Right atrium auricular region (tissue), 2 donors: ENCODE measurements at regions not wholly inside any gene's neighbourhood (a gene's known extent, or its start where the extent isn't known, plus 50 kb on each side); places are given as distances from the start of the nearest gene placed in this dataset.
A peak's percentile ranks its signal among the peaks of the same experiment; 100 is the strongest.

ENCODE experiments used
- DNase-seq: peaks from one replicate; pipeline ENCODE4 v3.0.0-alpha.2; 2019; ENCODE audit warnings: low spot score
- H3K27ac ChIP-seq, 2 donors: fragments of 200-600 bp; sonication (generic); 1 replicate in 1 of 2; 2 replicates in 1 of 2; pipeline ENCODE4 v1.5.1; 2016 to 2019
- H3K27me3 ChIP-seq, 2 donors: fragments of 200-600 bp; sonication (generic); one replicate each; pipeline versions ENCODE4 v1.5.1 to v1.6.0; 2017 to 2019
- H3K36me3 ChIP-seq: fragments of 200-600 bp; sonication (generic); one replicate; pipeline ENCODE4 v1.5.1; 2016
- H3K4me1 ChIP-seq, 2 donors: fragments of 200-600 bp; sonication (generic); one replicate each; pipeline versions ENCODE4 v1.5.1 to v1.6.0; 2017 to 2019
- H3K4me3 ChIP-seq, 2 donors: fragments of 200-600 bp; sonication (generic); 1 replicate in 1 of 2; 2 replicates in 1 of 2; pipeline ENCODE4 v1.5.1; 2017 to 2019; ENCODE audit warnings: mild to moderate bottlenecking in 1 of 2, moderate library complexity in 1 of 2
- H3K9me3 ChIP-seq, 2 donors: fragments of 200-600 bp; sonication (generic); one replicate each; pipeline ENCODE4 v1.5.1; 2019
- TF ChIP-seq, protein P1 (sequence below), 2 donors: fragments of 200-600 bp; sonication (generic); IDR thresholded peaks; one replicate each; pipeline ENCODE4 v1.5.1; 2019; ENCODE audit warnings: antibody characterized with exemption in 2 of 2

DNA sequence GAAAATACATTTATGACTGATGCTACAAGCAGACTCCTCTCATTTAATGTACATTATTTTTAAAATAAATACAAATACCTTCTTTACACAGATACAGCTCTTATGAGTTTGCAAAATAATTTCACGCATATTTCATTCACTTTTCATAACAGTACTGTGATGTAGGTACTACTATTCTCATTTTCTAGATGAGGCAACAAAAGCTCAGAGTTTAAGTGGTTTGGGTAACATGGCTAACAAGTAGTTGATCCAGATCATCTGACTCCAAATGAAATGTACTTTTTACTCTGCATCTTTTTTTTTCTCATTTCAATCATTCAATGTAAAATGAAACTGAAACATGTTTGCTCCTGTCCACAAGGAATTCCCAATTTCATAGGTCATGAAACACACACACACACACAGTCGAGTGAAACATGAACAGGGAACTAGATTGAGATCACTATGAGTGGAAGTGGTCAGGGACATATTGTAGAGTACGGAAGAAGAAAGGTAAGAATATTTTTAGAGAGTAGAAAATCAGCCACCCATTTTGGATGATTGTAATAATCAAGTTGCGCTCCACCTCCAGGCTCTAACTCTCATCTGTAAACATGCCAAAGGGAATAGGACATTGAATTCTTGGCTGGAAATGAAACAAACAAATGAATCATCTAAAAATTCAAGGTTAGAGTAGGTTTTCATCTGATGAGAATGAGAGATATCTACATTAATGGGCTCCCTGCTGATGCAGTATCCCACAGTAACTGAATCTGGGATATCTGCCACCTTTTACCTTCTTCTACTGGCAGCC, 92.4 kb downstream of the CLDN1 start:
- no peaks in the 10 kb centered on the region for H3K27me3 ChIP-seq
- DNase-seq: no peak
- H3K9me3 ChIP-seq: no peaks in the 10 kb centered on the region
- TF ChIP-seq, protein P1, sequence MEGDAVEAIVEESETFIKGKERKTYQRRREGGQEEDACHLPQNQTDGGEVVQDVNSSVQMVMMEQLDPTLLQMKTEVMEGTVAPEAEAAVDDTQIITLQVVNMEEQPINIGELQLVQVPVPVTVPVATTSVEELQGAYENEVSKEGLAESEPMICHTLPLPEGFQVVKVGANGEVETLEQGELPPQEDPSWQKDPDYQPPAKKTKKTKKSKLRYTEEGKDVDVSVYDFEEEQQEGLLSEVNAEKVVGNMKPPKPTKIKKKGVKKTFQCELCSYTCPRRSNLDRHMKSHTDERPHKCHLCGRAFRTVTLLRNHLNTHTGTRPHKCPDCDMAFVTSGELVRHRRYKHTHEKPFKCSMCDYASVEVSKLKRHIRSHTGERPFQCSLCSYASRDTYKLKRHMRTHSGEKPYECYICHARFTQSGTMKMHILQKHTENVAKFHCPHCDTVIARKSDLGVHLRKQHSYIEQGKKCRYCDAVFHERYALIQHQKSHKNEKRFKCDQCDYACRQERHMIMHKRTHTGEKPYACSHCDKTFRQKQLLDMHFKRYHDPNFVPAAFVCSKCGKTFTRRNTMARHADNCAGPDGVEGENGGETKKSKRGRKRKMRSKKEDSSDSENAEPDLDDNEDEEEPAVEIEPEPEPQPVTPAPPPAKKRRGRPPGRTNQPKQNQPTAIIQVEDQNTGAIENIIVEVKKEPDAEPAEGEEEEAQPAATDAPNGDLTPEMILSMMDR (IDR thresholded peaks at IDR 0.05): no peak
- H3K4me1 ChIP-seq: no peaks in the 10 kb centered on the region
- no peaks in the 10 kb centered on the region for H3K36me3 ChIP-seq
- H3K27ac ChIP-seq: no peak overlapping the region
- no peak overlapping the region for H3K4me3 ChIP-seq

DNA sequence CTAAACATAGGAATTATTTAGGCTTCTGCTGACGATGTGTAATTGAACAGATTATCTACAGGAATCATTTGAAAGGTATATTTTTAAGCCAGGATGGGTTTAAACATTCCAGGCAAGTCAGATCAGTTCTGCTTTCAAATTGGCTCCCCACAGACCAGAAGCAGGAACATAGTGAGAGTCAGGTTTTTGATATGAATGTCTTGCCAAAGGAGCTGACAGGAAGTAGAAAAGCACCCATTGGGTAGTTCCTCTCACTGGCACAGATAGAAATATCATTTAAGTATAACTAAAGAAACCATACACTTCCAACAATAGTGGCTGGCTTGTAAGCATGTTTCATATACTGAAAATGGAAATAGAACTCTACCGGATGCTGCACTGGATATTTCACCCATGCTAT, 95.2 kb downstream of the CLDN1 start:
- no peaks in the 10 kb centered on the region for H3K36me3 ChIP-seq

GRCh38 chr3:190224863-190225692, 97.2 kb downstream of the CLDN1 start:
- no peak overlapping the region for H3K4me3 ChIP-seq
- no peaks in the 10 kb centered on the region for H3K27me3 ChIP-seq
- H3K9me3 ChIP-seq: peaks cover 0 to 7% of the 10 kb centered on the region in 2 donors
- no peaks in the 10 kb centered on the region for H3K36me3 ChIP-seq
- H3K27ac ChIP-seq: no peak overlapping the region
- TF ChIP-seq, protein P1 (IDR thresholded peaks at IDR 0.05): peak in 1 of 2 donors; percentile 57
- H3K4me1 ChIP-seq: no peaks in the 10 kb centered on the region
- no peak for DNase-seq

More for the DNA sequence above, 95.2 kb downstream of the CLDN1 start:
- no peaks in the 10 kb centered on the region for H3K9me3 ChIP-seq
- TF ChIP-seq, protein P1 (IDR thresholded peaks at IDR 0.05): no peak
- DNase-seq: no peak
- H3K4me1 ChIP-seq: no peaks in the 10 kb centered on the region
- H3K27me3 ChIP-seq: no peaks in the 10 kb centered on the region
- no peak overlapping the region for H3K27ac ChIP-seq
- H3K4me3 ChIP-seq: no peak overlapping the region

GRCh38 chr3:190224456-190224855, 97.8 kb downstream of the CLDN1 start:
- H3K4me1 ChIP-seq: no peaks in the 10 kb centered on the region
- H3K4me3 ChIP-seq: no peak overlapping the region
- no peaks in the 10 kb centered on the region for H3K27me3 ChIP-seq
- DNase-seq: no peak
- TF ChIP-seq, protein P1 (IDR thresholded peaks at IDR 0.05): no peak
- H3K9me3 ChIP-seq: peaks cover 0 to 9% of the 10 kb centered on the region in 2 donors
- no peak overlapping the region for H3K27ac ChIP-seq
- H3K36me3 ChIP-seq: no peaks in the 10 kb centered on the region

- peaks cover 0 to 9% of the 10 kb centered on the region in 2 donors for H3K9me3 ChIP-seq
- DNase-seq: no peak
- H3K27ac ChIP-seq: no peak overlapping the region
- no peaks in the 10 kb centered on the region for H3K4me1 ChIP-seq
- TF ChIP-seq, protein P1 (IDR thresholded peaks at IDR 0.05): no peak
- H3K4me3 ChIP-seq: no peak overlapping the region
- H3K27me3 ChIP-seq: no peaks in the 10 kb centered on the region
- H3K36me3 ChIP-seq: no peaks in the 10 kb centered on the region
Observed at GRCh38 chr3:190222916-190223315, 99.3 kb downstream of the CLDN1 start.
